HG03378 (cell line): ENCODE measurements at regions not wholly inside any gene's neighbourhood (a gene's known extent, or its start where the extent isn't known, plus 50 kb on each side); places are given as distances from the start of the nearest gene placed in this dataset.
"Not testable (repeated sequence)": the region's sequence is repeated elsewhere in the genome, so short reads cannot be mapped to it uniquely, and the experiment has no call there.

Experiments used
- ATAC-seq: cut with Tn5 transposase; IDR thresholded peaks from one replicate; pipeline ENCODE4 v1.9.1; 2021; ENCODE audit warnings: mild to moderate bottlenecking, moderate library complexity; ENCODE audit not compliant: unreplicated experiment

GRCh38 chr6:66568271-66568670 is 861.2 kb upstream of the EYS start:
- ATAC-seq = no peak

- ATAC-seq = no peak
Measured at GRCh38 chr6:66561479-66561878, 854.5 kb upstream of the EYS start.

GRCh38 chr6:66558189-66558588 is 851.2 kb upstream of the EYS start:
- ATAC-seq = no peak

GRCh38 chr6:66556936-66557335 is 849.9 kb upstream of the EYS start:
- ATAC-seq = no peak

- no peak for ATAC-seq
Measured at GRCh38 chr6:66555082-66555481, 848.1 kb upstream of the EYS start.

- ATAC-seq = no peak
Measured at GRCh38 chr6:66553441-66553840, 846.4 kb upstream of the EYS start.

- ATAC-seq = no peak
Measured at GRCh38 chr6:66538551-66539135, 831.6 kb upstream of the EYS start.

- no peak for ATAC-seq
Measured at GRCh38 chr6:66533921-66534404, 826.9 kb upstream of the EYS start.

GRCh38 chr6:66526061-66526460 is 819.0 kb upstream of the EYS start:
- no peak for ATAC-seq

GRCh38 chr6:66522864-66523263 is 815.8 kb upstream of the EYS start:
- no peak for ATAC-seq

GRCh38 chr6:66516377-66516776 is 809.4 kb upstream of the EYS start:
- ATAC-seq = no peak

- ATAC-seq = no peak
Measured at GRCh38 chr6:66508433-66508832, 801.4 kb upstream of the EYS start.

- no peak for ATAC-seq
Measured at GRCh38 chr6:66499851-66500250, 792.8 kb upstream of the EYS start.

- ATAC-seq = no peak
Measured at GRCh38 chr6:66496659-66497058, 789.6 kb upstream of the EYS start.

GRCh38 chr6:66494643-66495042 is 787.6 kb upstream of the EYS start:
- not testable (repeated sequence) for ATAC-seq

- ATAC-seq = no peak
Measured at GRCh38 chr6:66489269-66489987, 782.4 kb upstream of the EYS start.

GRCh38 chr6:66481216-66481615 is 774.2 kb upstream of the EYS start:
- ATAC-seq = no peak

- ATAC-seq = no peak
Measured at GRCh38 chr6:66478705-66479104, 771.7 kb upstream of the EYS start.

GRCh38 chr6:66435321-66435720 is 728.3 kb upstream of the EYS start:
- no peak for ATAC-seq

GRCh38 chr6:66429210-66429609 is 722.2 kb upstream of the EYS start:
- ATAC-seq = no peak

GRCh38 chr6:66423047-66423446 is 716.0 kb upstream of the EYS start:
- ATAC-seq = no peak

- no peak for ATAC-seq
Measured at GRCh38 chr6:66421570-66421969, 714.5 kb upstream of the EYS start.

- ATAC-seq = no peak
Measured at GRCh38 chr6:66418906-66419305, 711.9 kb upstream of the EYS start.
